Astrocyte (in vitro differentiated cells and primary cell): ENCODE measurements at regions not wholly inside any gene's neighbourhood (a gene's known extent, or its start where the extent isn't known, plus 50 kb on each side); places are given as distances from the start of the nearest gene placed in this dataset.

Experiments used
- CTCF ChIP-seq: IDR thresholded peaks from 2 replicates; pipeline ENCODE4 v1.5.1; 2011; ENCODE audit warnings: low read depth, mild to moderate bottlenecking, inconsistent platforms, low read length, moderate library complexity; ENCODE audit not compliant: insufficient read depth
- EZH2 ChIP-seq: IDR thresholded peaks from 2 replicates; pipeline ENCODE4 v1.6.1; 2012; ENCODE audit warnings: mild to moderate bottlenecking, low read length, inconsistent platforms; ENCODE audit not compliant: insufficient read depth

DNA sequence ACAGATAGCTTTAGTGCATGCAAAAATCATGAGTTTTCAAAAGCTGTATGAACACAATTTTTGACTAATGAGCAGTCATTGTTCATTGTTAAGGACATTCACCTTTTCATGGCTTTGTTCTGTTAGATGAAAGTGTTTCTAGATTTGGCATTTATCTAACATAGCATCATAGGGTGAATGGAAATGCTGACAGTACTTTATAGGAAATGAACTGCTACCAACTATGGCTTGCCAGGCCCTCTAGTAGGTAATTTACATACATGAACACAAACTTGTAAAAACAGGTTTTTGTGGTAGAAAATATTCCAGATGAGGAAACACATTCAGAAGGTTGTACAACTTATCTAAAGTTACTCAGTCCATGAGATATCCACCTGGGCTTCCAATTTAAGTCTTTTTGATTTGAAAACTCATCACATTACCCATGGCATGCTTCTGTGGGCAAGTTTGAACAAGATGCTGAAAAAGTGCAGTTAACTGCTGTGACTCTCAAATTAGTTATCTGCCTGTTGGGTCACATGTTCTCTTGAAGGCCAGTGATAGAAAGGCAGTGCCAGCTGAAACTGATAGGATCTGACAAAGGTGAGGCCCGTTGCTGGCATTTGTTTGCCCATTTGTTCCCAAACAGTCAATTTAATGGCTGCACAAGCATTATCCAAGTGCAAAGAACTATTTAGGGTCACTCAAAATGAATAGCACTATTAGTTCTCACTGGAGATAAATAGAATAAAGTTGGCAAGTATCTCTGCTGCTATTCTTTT, 399.1 kb downstream of the MAN2A1 start:
- TF ChIP-seq CTCF (no peak), EZH2 (no peak)
